Common myeloid progenitor, CD34-positive (primary cell): ENCODE measurements at regions not wholly inside any gene's neighbourhood (a gene's known extent, or its start where the extent isn't known, plus 50 kb on each side); places are given as distances from the start of the nearest gene placed in this dataset.
A peak's percentile ranks its signal among the peaks of the same experiment; 100 is the strongest.

Experiments used
- CTCF ChIA-PET: fragments of 350-600 bp; sonication (Branson Sonifier 250); formaldehyde crosslinking; loops from one replicate; lab custom pipeline; 2021; ENCODE audit warnings: antibody characterized with exemption; lab: Charles Lee
- POLR2A ChIA-PET: fragments of 350-600 bp; sonication (Branson Sonifier 250); formaldehyde crosslinking; loops from one replicate; lab custom pipeline; 2021; ENCODE audit warnings: antibody characterized with exemption; lab: Charles Lee
- DNase-seq, 3 donors: peaks; one replicate each; pipeline versions ENCODE4 v3.0.0 to v3.0.0-alpha.2; 2013
- H3K27ac ChIP-seq, 2 experiments: 1 replicate in 1 of 2; 2 replicates in 1 of 2; pipeline ENCODE4 v1.7.0; 2013; ENCODE audit warnings: inconsistent platforms in 2 of 2, low read length in 2 of 2, mild to moderate bottlenecking in 2 of 2, low read depth in 1 of 2, moderate library complexity in 1 of 2; ENCODE audit not compliant: severe bottlenecking in 2 of 2, insufficient read depth in 1 of 2, poor library complexity in 1 of 2
- H3K27me3 ChIP-seq, 5 experiments: replicated peaks in 2 of 5; 1 replicate in 3 of 5; 2 replicates in 2 of 5; pipeline versions ENCODE4 v1.6.1 to v1.7.0; 2013; ENCODE audit warnings: low read length in 4 of 5, mild to moderate bottlenecking in 2 of 5, moderate library complexity in 2 of 5, inconsistent platforms in 1 of 5; ENCODE audit not compliant: insufficient read depth in 5 of 5, control insufficient read depth in 4 of 5
- H3K36me3 ChIP-seq, 4 experiments: 1 replicate in 2 of 4; 2 replicates in 2 of 4; pipeline versions ENCODE4 v1.6.1 to v1.7.0; 2013; ENCODE audit warnings: low read length in 3 of 4, control low read depth in 1 of 4, mild to moderate bottlenecking in 1 of 4; ENCODE audit not compliant: control insufficient read depth in 4 of 4, insufficient read depth in 4 of 4
- H3K4me1 ChIP-seq, 4 experiments: 1 replicate in 3 of 4; 2 replicates in 1 of 4; pipeline versions ENCODE4 v1.6.1 to v1.7.1; 2013; ENCODE audit warnings: low read length in 3 of 4, mild to moderate bottlenecking in 3 of 4, control low read depth in 1 of 4, inconsistent platforms in 1 of 4, moderate library complexity in 1 of 4; ENCODE audit not compliant: control insufficient read depth in 4 of 4, insufficient read depth in 4 of 4; ENCODE audit errors: control extremely low read depth in 1 of 4
- H3K4me3 ChIP-seq, 7 experiments: 1 replicate in 4 of 7; 2 replicates in 3 of 7; pipeline versions ENCODE4 v1.5.1 to v1.7.0; 2013; ENCODE audit warnings: mild to moderate bottlenecking in 7 of 7, low read length in 6 of 7, moderate library complexity in 6 of 7, inconsistent platforms in 2 of 7, low read depth in 2 of 7, control low read depth in 1 of 7; ENCODE audit not compliant: insufficient read depth in 4 of 7, control insufficient read depth in 1 of 7; ENCODE audit errors: extremely low read depth in 1 of 7
- H3K9me3 ChIP-seq, 5 experiments: 1 replicate in 4 of 5; 2 replicates in 1 of 5; pipeline versions ENCODE4 v1.6.1 to v1.7.1; 2013; ENCODE audit warnings: low read length in 4 of 5, mild to moderate bottlenecking in 2 of 5, inconsistent platforms in 1 of 5, low read depth in 1 of 5, moderate library complexity in 1 of 5; ENCODE audit not compliant: control insufficient read depth in 4 of 5, insufficient read depth in 2 of 5; ENCODE audit errors: control extremely low read depth in 1 of 5
- WGBS: methylation state at CpG from one replicate; pipeline ENCODE4 v1.1.5; 2013; ENCODE audit not compliant: insufficient coverage; 5-methylcytosine and 5-hydroxymethylcytosine counted together

DNA sequence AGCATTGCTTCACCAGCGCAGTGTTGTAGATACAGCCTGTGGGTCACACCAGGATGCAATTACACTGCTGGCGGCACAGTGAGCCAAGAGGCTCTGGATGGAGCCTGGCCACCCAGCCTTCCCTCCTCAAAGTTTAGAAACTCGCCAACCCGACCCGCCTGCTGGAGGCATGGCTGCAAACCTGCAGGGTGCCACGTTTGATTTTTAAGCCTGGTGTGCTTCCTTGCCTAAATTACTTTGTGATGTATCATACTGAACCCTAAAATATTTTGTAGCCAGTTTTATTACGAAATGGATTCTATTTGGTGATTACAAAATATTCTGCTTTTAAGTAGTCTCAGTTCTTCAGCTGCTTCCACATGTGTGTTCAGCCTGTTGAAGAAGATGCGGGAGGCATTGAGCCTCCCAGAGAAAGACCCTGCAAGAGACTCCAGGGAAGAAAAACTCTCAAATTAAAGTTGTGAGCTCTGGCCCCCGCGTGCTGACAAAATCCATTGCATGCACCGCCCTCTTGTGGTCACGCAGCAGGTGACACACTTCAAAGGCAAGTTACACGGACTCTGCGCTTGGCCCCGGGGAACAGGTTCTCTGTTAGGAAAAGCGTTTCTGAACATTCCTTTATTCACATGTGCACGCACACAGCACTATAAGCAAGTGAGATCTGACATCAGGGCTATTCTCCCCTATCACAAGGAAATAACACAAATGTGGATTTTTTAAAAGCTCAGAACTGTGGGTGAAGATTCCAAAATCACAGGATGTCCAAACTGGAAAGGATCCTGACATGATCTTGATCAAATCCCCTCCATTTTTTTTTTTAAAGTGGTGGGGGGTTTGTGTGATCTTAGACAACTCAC lies 63.0 kb upstream of the TWIST2 start:
- peak; percentile 57 to 76 (median 67) for DNase-seq
- Histone ChIP-seq H3K36me3 (no peaks in the 10 kb centered on the region), H3K9me3 (peaks cover 0 to 2% (median 0%) of the 10 kb centered on the region in 5 experiments), H3K27ac (no peak overlapping the region), H3K4me1 (no peaks in the 10 kb centered on the region), H3K27me3 (peaks cover 0 to 8% (median 7%) of the 10 kb centered on the region in 5 experiments), H3K4me3 (no peak overlapping the region)
- WGBS, result 37% methylated on average over 13 of the region's 17 CpGs
- CTCF ChIA-PET, result interaction anchor here (0.6 to 3.8 kb wide), 11 partner anchors 11 to 835 kb away, joined by 3 to 29 read pairs (median 3); no protein-coding TSS in a partner anchor
- POLR2A ChIA-PET, result interaction anchor here (0.7 kb wide), 1 partner anchor 63 kb away, joined by 5 read pairs; no protein-coding TSS in a partner anchor

DNA sequence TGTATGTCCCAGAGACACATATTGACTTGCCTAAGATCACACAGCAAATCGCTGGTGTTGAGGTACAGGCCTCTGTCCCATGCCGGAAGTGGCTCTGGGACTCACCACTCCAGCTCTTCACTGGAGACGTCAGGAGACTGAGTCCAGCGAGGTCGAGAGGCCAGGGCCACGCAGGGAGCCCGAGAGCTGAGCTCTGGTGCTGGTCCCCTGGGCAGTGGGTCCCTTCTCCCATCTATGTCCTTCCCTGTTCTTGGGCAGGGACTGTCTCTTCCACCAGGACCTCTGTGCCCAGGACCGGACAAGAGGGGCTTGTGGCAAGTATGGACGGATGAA lies 62.4 kb upstream of the TWIST2 start:
- Histone ChIP-seq H3K27ac (no peak overlapping the region), H3K36me3 (no peaks in the 10 kb centered on the region), H3K4me1 (no peaks in the 10 kb centered on the region), H3K27me3 (peaks cover 0 to 8% (median 7%) of the 10 kb centered on the region in 5 experiments), H3K9me3 (peaks cover 0 to 2% (median 0%) of the 10 kb centered on the region in 5 experiments), H3K4me3 (no peak overlapping the region)
- 91% methylated on average over 7 of the region's 9 CpGs for whole genome bisulfite sequencing
- ChIA-PET POLR2A (interaction anchor here (0.7 kb wide), 1 partner anchor 63 kb away, joined by 5 read pairs; no protein-coding TSS in a partner anchor), CTCF (interaction anchor here (0.6 to 3.8 kb wide), 9 partner anchors 10 to 835 kb away, joined by 3 to 29 read pairs (median 5); no protein-coding TSS in a partner anchor)
- DNase-seq, result no peak

DNA sequence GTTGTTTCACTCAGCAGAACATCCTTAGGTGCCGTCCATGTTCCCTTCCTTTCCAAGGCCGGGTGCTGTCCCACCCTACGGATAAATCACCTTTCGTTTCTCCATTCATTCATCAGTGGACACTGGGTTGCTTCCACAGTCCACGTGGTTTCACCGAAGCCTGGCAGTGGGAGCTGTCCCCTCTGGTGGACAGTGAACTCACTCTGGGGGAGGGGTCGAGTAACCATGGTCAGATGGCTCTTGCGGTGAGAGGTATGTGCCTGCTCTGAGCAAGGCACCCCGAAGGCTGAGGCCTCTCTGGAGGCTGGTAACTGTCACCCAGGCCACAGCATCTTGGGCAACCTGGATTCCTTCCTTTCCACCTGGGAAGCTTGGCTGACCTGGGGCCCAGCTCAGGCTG lies 61.5 kb upstream of the TWIST2 start:
- ChIA-PET CTCF (interaction anchor here (3.8 kb wide), 1 partner anchor 65 kb away, joined by 29 read pairs; no protein-coding TSS in a partner anchor), POLR2A (no interaction called here)
- Histone ChIP-seq H3K27ac (no peak overlapping the region), H3K27me3 (peaks cover 0 to 8% (median 7%) of the 10 kb centered on the region in 5 experiments), H3K36me3 (no peaks in the 10 kb centered on the region), H3K9me3 (peaks cover 0 to 2% (median 0%) of the 10 kb centered on the region in 5 experiments), H3K4me3 (no peak overlapping the region), H3K4me1 (no peaks in the 10 kb centered on the region)
- DNase-seq, result no peak
- 100% methylated on average over 6 of the region's 9 CpGs for WGBS

DNA sequence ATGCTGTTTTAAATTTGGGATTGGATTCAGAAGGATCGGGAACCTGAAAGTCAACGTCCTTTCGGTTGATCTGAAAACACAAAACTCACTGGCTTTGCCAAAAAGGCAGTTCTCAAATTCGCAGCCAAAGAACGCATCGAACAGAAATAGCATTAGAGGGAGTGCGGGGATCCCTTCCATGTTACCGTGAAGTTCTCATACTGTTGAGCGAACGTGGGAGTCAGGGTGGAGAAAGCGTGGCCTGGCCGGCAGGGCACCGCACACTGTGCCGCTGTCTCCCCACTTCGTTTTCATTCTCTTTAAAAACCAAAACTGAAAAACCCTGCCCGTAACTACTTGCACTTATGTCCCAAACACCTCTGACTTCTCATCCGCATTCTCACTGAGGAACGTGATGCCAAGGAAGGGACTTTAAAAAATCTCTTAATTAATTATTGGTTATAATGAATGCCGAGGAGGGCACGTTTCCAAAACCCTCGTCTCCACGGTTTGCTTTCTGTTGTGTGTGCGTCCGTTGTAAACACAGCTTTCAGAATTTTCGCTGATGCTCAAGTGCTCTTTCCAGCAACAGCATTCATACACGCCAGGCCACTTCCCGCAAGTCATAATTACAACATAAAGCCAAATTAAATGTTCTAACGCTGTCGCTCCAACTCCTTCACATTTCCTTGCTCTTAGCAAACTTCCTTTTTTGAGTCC lies 60.9 kb upstream of the TWIST2 start:
- Histone ChIP-seq H3K9me3 (no peaks in the 10 kb centered on the region), H3K4me3 (no peak overlapping the region), H3K36me3 (no peaks in the 10 kb centered on the region), H3K27ac (no peak overlapping the region), H3K27me3 (peaks cover 0 to 8% (median 7%) of the 10 kb centered on the region in 5 experiments), H3K4me1 (no peaks in the 10 kb centered on the region)
- POLR2A ChIA-PET, result no interaction called here
- 93% methylated on average over 21 of the region's 29 CpGs for WGBS
- DNase-seq, result no peak
- CTCF ChIA-PET, result interaction anchor here (1.6 to 3.8 kb wide), 2 partner anchors 8 to 66 kb away, joined by 6 to 29 read pairs; no protein-coding TSS in a partner anchor

DNA sequence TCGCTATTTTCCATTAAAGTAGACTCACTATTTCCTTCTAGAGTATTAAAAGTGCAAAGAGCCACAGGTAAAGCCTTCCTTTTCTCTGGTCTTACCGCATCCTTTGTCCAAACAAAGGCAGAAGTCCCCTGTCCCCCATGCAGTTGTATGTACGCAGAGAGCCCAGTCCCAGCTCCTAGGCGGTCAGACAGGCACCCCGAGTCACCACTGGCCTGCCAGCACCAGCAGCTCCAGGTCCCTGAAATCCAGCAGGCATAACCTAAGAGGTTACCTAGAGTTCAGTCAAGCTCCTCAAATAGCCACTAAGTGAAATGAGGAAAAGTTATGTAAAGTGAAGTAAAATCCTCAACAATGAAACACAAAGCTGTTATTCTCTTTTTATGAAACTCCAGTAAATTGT lies 60.4 kb upstream of the TWIST2 start:
- no peak for DNase-seq
- ChIA-PET CTCF (interaction anchor here (0.9 to 1.6 kb wide), 3 partner anchors 9 to 61 kb away, joined by 3 to 6 read pairs (median 4); no protein-coding TSS in a partner anchor), POLR2A (interaction anchor here (0.6 kb wide), 1 partner anchor 269 kb away, joined by 3 read pairs; no protein-coding TSS in a partner anchor)
- Histone ChIP-seq H3K4me1 (no peaks in the 10 kb centered on the region), H3K27me3 (peaks cover 0 to 8% (median 7%) of the 10 kb centered on the region in 5 experiments), H3K27ac (no peak overlapping the region), H3K4me3 (no peak overlapping the region), H3K9me3 (no peaks in the 10 kb centered on the region), H3K36me3 (no peaks in the 10 kb centered on the region)
- 87% methylated on average over 5 of the region's 5 CpGs for WGBS

DNA sequence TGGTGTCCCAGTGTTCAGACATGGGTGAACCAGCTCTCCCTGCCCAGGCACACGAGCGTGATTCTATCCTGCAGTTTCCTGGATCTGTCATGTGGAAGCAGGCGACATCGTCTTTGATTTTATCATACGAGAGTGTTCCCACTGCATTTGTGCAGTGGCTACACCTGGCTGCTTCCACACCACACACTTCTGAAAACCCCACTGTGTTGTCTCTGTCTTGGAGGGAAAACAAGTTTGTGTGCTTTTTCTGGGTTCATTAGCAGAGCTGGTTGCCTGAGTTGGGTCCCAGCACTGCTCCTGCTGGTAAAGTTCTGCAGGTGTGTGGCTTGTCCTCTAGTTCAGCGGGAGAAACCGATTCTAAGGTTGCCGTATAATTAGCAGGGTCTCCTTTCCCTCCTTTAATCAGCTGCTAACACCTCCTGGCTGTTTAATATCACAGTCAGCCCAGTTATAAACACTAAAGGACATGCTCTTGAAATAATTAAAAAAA lies 58.5 kb upstream of the TWIST2 start:
- Histone ChIP-seq H3K9me3 (no peaks in the 10 kb centered on the region), H3K27ac (no peak overlapping the region), H3K36me3 (no peaks in the 10 kb centered on the region), H3K4me1 (no peaks in the 10 kb centered on the region), H3K27me3 (peaks cover 0 to 8% (median 7%) of the 10 kb centered on the region in 5 experiments), H3K4me3 (no peak overlapping the region)
- ChIA-PET CTCF (no interaction called here), POLR2A (no interaction called here)
- WGBS, result 91% methylated on average over 7 of the region's 8 CpGs
- DNase-seq, result no peak
